Ovary (tissue), 3 donors: ENCODE measurements at regions not wholly inside any gene's neighbourhood (a gene's known extent, or its start where the extent isn't known, plus 50 kb on each side); places are given as distances from the start of the nearest gene placed in this dataset.

Source experiments
- POLR2A ChIP-seq: fragments of 450-650 bp; IDR thresholded peaks from one replicate; pipeline ENCODE4 v1.6.1; 2017; ENCODE audit warnings: antibody characterized with exemption, mild to moderate bottlenecking, moderate library complexity
- TF ChIP-seq, protein P1 (sequence below), 3 donors: fragments of 450-650 bp in 2 of 3; fragments of 200-600 bp in 1 of 3; IDR thresholded peaks; one replicate each; pipeline versions ENCODE4 v1.5.1 to v1.8.0; 2016 to 2022; ENCODE audit warnings: antibody characterized with exemption in 3 of 3, mild to moderate bottlenecking in 1 of 3
- donor health status: DM: no; HTN: no; CAD: no.

DNA sequence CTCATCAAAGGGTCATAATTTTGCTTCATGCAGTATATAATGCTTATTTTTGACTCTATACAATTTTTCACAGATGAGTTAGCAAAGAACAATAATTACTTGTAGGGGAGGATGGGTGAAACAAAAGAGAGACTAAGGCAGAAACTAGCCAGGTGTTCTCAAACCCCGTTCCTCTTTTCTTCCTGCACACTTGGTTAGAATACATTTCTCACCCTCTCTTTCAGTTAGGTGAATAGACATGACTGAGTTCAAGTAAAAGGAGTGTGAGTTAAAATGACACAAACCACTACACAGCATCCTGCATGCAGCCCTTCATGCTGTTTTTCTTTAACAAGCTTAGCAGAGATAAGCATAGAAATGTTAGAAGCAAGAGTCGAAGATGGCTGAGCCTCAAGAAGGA lies 922.2 kb downstream of the TBL1XR1 start:
- TF ChIP-seq, protein P1, sequence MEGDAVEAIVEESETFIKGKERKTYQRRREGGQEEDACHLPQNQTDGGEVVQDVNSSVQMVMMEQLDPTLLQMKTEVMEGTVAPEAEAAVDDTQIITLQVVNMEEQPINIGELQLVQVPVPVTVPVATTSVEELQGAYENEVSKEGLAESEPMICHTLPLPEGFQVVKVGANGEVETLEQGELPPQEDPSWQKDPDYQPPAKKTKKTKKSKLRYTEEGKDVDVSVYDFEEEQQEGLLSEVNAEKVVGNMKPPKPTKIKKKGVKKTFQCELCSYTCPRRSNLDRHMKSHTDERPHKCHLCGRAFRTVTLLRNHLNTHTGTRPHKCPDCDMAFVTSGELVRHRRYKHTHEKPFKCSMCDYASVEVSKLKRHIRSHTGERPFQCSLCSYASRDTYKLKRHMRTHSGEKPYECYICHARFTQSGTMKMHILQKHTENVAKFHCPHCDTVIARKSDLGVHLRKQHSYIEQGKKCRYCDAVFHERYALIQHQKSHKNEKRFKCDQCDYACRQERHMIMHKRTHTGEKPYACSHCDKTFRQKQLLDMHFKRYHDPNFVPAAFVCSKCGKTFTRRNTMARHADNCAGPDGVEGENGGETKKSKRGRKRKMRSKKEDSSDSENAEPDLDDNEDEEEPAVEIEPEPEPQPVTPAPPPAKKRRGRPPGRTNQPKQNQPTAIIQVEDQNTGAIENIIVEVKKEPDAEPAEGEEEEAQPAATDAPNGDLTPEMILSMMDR (IDR thresholded peaks at IDR 0.05), result no peak
- no peak for TF ChIP-seq POLR2A
